ENCODE measurements at regions not wholly inside any gene's neighbourhood (a gene's known extent, or its start where the extent isn't known, plus 50 kb on each side); places are given as distances from the start of the nearest gene placed in this dataset.
"Not testable (repeated sequence)": the region's sequence is repeated elsewhere in the genome, so short reads cannot be mapped to it uniquely, and the experiment has no call there.

DNA sequence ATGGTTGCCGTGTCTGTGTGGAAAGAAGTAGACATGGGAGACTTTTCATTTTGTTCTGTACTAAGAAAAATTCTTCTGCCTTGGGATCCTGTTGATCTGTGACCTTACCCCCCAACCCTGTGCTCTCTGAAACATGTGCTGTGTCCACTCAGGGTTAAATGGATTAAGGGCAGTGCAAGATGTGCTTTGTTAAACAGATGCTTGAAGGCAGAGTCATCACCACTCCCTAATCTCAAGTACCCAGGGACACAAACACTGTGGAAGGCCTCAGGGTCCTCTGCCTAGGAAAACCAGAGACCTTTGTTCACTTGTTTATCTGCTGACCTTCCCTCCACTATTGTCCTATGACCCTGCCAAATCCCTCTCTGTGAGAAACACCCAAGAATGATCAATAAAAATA, 60.3 kb upstream of the ME3 start:
- H3K4me1 ChIP-seq (replicated peaks in 1 of 4; ENCODE audit: control insufficient read depth in 3 of 4, insufficient read depth in 4 of 4, low read length in 3 of 4); FAIRE-seq; H2BK12ac ChIP-seq (ENCODE audit: low read depth, low read length); H2BK120ac ChIP-seq (replicated peaks; ENCODE audit: low read depth, low read length); H2BK5ac ChIP-seq (ENCODE audit: low read depth, low read length); H2AK5ac ChIP-seq (ENCODE audit: low read depth, low read length); H3K23ac ChIP-seq (ENCODE audit: insufficient read length); H2BK15ac ChIP-seq (ENCODE audit: low read length); H4K5ac ChIP-seq (ENCODE audit: insufficient read length, low read depth, low read length); H3K4ac ChIP-seq (replicated peaks; ENCODE audit: insufficient read length, low read depth, low read length); POLR2A ChIA-PET (ENCODE audit: partially characterized antibody); H2AFZ ChIP-seq (ENCODE audit: low read length); H3K9me3 ChIP-seq (ENCODE audit: insufficient read depth in 2 of 2, low read depth in 1 of 2, low read length in 1 of 2); H3K27me3 ChIP-seq (replicated peaks in 1 of 4; ENCODE audit: control insufficient read depth in 3 of 4, extremely low read depth in 1 of 4, insufficient read depth in 3 of 4, low read length in 3 of 4); DNase-seq (ENCODE audit: low read depth in 1 of 2, low spot score in 2 of 2); H3K23me2 ChIP-seq (ENCODE audit: low read depth, low read length); H4K20me1 ChIP-seq (replicated peaks in 1 of 2; ENCODE audit: control insufficient read depth in 1 of 2, insufficient read depth in 2 of 2, low read length in 2 of 2); H3K9ac ChIP-seq (replicated peaks in 1 of 4; ENCODE audit: extremely low read depth in 1 of 4, low read depth in 3 of 4, low read length in 3 of 4); H3K18ac ChIP-seq (ENCODE audit: extremely low read depth, low read length); H3K4me2 ChIP-seq (ENCODE audit: insufficient read depth in 1 of 2, low read depth in 2 of 2, low read length in 2 of 2); H3K36me3 ChIP-seq (ENCODE audit: control insufficient read depth in 2 of 4, insufficient read depth in 4 of 4, low read length in 3 of 4); CTCF ChIA-PET (ENCODE audit: partially characterized antibody); H4K8ac ChIP-seq (ENCODE audit: extremely low read depth, insufficient read depth, low read length); H4K91ac ChIP-seq (replicated peaks; ENCODE audit: insufficient read length, low read length); H3K79me1 ChIP-seq (ENCODE audit: low read depth, low read length); H3K56ac ChIP-seq (replicated peaks; ENCODE audit: insufficient read length, low read depth, low read length); H2BK20ac ChIP-seq (ENCODE audit: low read length); H3K14ac ChIP-seq (ENCODE audit: insufficient read length); H3K27ac ChIP-seq (ENCODE audit: low read depth, low read length); H3K4me3 ChIP-seq (ENCODE audit: extremely low read depth in 1 of 4, insufficient read depth in 2 of 4, low read depth in 3 of 4, low read length in 4 of 4); H3K79me2 ChIP-seq (ENCODE audit: control insufficient read depth in 1 of 2, insufficient read depth in 2 of 2, low read length in 2 of 2): not testable (repeated sequence)
- no CpG with 5 or more reads among the region's 1 CpG for WGBS, 2 experiments (ENCODE audit: extremely low coverage in 1 of 2, insufficient coverage in 1 of 2, insufficient read length in 1 of 2, insufficient replicate concordance in 2 of 2, low coverage in 1 of 2, low lambda C conversion rate in 2 of 2, missing lambda C conversion rate in 1 of 2)

DNA sequence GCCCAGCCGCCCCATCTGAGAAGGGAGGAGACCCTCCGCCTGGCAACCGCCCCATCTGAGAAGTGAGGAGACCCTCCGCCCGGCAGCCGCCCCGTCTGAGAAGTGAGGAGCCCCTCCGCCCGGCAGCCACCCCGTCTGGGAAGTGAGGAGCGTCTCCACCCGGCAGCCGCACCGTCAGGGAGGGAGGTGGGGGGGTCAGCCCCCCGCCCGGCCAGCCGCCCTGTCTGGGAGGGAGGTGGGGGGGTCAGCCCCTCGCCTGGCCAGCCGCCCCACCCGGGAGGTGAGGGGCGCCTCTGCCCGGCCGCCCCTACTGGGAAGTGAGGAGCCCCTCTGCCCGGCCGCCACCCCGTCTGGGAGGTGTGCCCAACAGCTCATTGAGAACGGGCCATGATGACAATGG, 59.9 kb upstream of the ME3 start:
- H3K14ac ChIP-seq (ENCODE audit: insufficient read length); H3K4me2 ChIP-seq (ENCODE audit: insufficient read depth in 1 of 2, low read depth in 2 of 2, low read length in 2 of 2); H3K4me3 ChIP-seq (ENCODE audit: extremely low read depth in 1 of 4, insufficient read depth in 2 of 4, low read depth in 3 of 4, low read length in 4 of 4); H2AFZ ChIP-seq (ENCODE audit: low read length); H2BK120ac ChIP-seq (replicated peaks; ENCODE audit: low read depth, low read length); FAIRE-seq; H4K20me1 ChIP-seq (replicated peaks in 1 of 2; ENCODE audit: control insufficient read depth in 1 of 2, insufficient read depth in 2 of 2, low read length in 2 of 2); H3K79me1 ChIP-seq (ENCODE audit: low read depth, low read length); H2AK5ac ChIP-seq (ENCODE audit: low read depth, low read length); CTCF ChIA-PET (ENCODE audit: partially characterized antibody); H3K36me3 ChIP-seq (ENCODE audit: control insufficient read depth in 2 of 4, insufficient read depth in 4 of 4, low read length in 3 of 4); H2BK12ac ChIP-seq (ENCODE audit: low read depth, low read length); H3K4ac ChIP-seq (replicated peaks; ENCODE audit: insufficient read length, low read depth, low read length); H3K9me3 ChIP-seq (ENCODE audit: insufficient read depth in 2 of 2, low read depth in 1 of 2, low read length in 1 of 2); H3K4me1 ChIP-seq (replicated peaks in 1 of 4; ENCODE audit: control insufficient read depth in 3 of 4, insufficient read depth in 4 of 4, low read length in 3 of 4); H3K27ac ChIP-seq (ENCODE audit: low read depth, low read length); H3K79me2 ChIP-seq (ENCODE audit: control insufficient read depth in 1 of 2, insufficient read depth in 2 of 2, low read length in 2 of 2); H3K23ac ChIP-seq (ENCODE audit: insufficient read length); H2BK15ac ChIP-seq (ENCODE audit: low read length); H3K18ac ChIP-seq (ENCODE audit: extremely low read depth, low read length); H2BK20ac ChIP-seq (ENCODE audit: low read length); H2BK5ac ChIP-seq (ENCODE audit: low read depth, low read length); H3K23me2 ChIP-seq (ENCODE audit: low read depth, low read length); H4K8ac ChIP-seq (ENCODE audit: extremely low read depth, insufficient read depth, low read length); POLR2A ChIA-PET (ENCODE audit: partially characterized antibody); H4K91ac ChIP-seq (replicated peaks; ENCODE audit: insufficient read length, low read length); H3K9ac ChIP-seq (replicated peaks in 1 of 4; ENCODE audit: extremely low read depth in 1 of 4, low read depth in 3 of 4, low read length in 3 of 4); DNase-seq (ENCODE audit: low read depth in 1 of 2, low spot score in 2 of 2); H4K5ac ChIP-seq (ENCODE audit: insufficient read length, low read depth, low read length); H3K56ac ChIP-seq (replicated peaks; ENCODE audit: insufficient read length, low read depth, low read length); H3K27me3 ChIP-seq (replicated peaks in 1 of 4; ENCODE audit: control insufficient read depth in 3 of 4, extremely low read depth in 1 of 4, insufficient read depth in 3 of 4, low read length in 3 of 4): not testable (repeated sequence)
- no CpG with 5 or more reads among the region's 27 CpGs for WGBS, 2 experiments (ENCODE audit: extremely low coverage in 1 of 2, insufficient coverage in 1 of 2, insufficient read length in 1 of 2, insufficient replicate concordance in 2 of 2, low coverage in 1 of 2, low lambda C conversion rate in 2 of 2, missing lambda C conversion rate in 1 of 2)
